ENCODE measurements at regions not wholly inside any gene's neighbourhood (a gene's known extent, or its start where the extent isn't known, plus 50 kb on each side); places are given as distances from the start of the nearest gene placed in this dataset.

GRCh38 chr5:89313804-89314588 is 431.0 kb upstream of the MEF2C start:
- TF ChIP-seq CTCF (IDR thresholded peaks at IDR 0.05) (no peak), ZFX (IDR thresholded peaks at IDR 0.05; ENCODE audit: borderline replicate concordance) (no peak)
